GM18507 (cell line): ENCODE measurements at regions not wholly inside any gene's neighbourhood (a gene's known extent, or its start where the extent isn't known, plus 50 kb on each side); places are given as distances from the start of the nearest gene placed in this dataset.
"Not testable (repeated sequence)": the region's sequence is repeated elsewhere in the genome, so short reads cannot be mapped to it uniquely, and the experiment has no call there.

Experiments used
- DNase-seq: peaks from one replicate; pipeline ENCODE4 v3.0.0; 2011; ENCODE audit warnings: low read depth; ENCODE audit not compliant: insufficient read length; ENCODE audit errors: extremely low spot score
- FAIRE-seq: peaks from 2 replicates; lab custom pipeline; 2011; peaks lifted over from hg19 to GRCh38; lab: Jason Lieb, UNC

DNA sequence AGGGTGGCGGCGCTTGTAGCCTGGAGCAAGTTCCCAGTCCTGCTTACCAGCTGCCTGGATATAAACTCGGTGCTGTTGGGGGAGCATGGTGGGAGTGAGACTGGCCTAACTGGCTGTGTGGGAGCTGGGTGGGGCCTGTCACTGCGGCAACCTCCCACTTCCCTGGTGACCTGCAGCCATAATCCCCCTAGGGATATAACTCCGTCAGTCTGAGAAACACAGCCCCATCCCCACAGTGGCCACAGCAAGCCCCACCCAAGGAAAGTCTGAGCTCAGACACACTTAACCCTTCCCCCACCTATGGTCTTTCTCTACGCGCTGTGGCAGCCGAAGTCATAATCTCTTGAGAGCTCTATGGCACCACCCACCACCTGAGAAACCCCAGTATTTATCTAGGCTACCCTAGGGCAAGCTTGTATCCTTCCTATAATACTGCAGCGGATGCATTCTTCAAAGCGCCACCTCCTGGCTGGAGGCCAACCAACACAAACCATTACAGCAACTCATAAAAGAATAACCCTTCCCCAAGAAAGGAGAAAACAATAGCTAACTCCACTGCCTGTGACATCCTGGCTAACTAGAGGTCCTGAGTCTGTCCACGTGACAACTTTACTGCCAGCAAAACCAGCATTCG lies 57.4 kb downstream of the ZNF648 start:
- FAIRE-seq (no peak), DNase-seq (no peak)

DNA sequence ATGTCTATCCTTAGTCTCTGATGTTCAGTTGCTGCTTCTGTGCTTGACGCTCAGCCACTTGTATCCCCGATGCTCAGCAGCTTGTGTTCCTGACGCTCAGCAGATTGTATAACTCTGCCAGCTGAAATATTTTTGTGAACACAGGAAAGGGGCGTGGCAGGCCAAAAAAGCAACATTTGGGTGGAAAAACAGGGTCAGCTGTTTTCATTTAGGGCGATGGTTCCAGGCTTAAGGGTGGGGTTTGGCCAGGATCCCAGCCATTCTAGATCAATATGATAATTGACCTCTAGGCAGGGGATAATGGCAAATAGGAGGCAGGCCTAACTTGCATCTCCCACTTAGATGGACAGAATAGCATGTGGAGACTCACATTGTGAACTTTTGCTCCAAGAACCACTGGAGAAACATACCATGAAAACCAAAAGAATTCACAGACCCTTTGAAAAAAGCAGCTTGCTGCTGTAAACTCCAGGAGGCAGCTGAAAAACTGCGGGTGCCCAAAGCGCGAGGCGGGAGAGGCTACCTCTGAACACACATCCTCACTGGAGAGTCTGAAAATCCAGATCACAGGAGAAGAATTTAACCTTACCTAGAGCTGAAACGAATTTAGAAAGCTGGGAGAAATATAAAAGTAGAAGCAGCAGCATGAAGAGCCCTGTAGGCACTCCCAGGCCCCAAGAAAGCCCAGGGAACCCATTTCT lies 58.3 kb downstream of the ZNF648 start:
- no peak for FAIRE-seq
- no peak for DNase-seq

DNA sequence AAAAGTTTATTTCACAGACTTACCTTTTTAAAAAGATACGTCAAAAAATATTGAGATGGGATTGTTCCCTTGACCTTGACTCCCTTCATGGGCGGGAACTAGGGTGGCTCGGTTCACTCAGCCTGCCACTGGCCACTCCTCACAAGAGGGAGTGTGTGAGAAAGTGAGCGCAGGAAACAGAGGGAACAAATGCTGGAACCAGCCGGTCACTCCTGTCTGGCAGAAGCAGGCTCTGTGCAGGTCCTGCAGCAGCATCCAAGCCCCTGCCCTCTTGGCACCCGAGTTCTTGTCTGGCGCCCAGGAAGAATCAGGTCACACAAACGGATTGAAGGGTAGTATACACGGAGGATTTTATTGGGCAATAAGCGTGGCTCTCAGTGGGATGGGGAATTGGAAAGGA lies 58.9 kb downstream of the ZNF648 start:
- FAIRE-seq (no peak), DNase-seq (no peak)

DNA sequence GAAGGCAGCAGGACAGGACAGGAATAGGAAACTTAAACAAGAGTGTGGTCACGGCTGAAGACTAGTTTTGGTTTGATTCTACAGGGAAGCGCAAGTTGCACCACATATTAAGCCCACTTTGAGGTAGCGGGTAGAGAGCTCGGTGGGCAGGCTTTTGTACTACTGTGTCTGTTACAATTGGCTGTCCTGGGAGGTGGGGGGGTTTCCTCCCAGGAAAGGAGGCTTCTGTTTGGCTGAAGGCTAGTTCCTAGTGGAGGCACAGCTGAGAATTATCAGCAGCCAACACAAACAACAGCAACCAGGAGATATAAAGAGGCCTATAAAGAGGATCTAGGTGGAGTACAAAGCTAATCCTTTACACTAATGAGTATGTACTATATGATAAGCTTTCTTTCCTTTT lies 62.7 kb downstream of the ZNF648 start:
- FAIRE-seq (no peak), DNase-seq (no peak)

DNA sequence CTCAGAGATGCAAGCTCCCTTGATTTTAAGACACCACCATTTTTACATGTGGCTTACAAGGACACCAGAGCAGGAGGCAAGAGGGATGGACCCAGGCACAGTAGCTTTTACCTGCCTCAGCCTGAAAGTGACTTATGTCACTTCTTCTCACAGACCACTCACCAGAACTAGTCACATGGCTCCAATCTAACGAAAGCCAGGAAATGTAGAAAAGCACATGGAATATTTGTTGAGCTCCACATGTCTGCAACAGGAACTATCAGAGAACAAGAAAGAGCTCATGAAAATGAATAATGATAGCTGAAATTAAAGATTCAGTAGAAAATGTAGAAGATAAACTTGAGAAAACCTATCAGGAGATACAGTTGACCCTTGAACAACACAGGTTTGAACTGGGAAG lies 69.4 kb downstream of the ZNF648 start:
- FAIRE-seq (no peak), DNase-seq (no peak)

DNA sequence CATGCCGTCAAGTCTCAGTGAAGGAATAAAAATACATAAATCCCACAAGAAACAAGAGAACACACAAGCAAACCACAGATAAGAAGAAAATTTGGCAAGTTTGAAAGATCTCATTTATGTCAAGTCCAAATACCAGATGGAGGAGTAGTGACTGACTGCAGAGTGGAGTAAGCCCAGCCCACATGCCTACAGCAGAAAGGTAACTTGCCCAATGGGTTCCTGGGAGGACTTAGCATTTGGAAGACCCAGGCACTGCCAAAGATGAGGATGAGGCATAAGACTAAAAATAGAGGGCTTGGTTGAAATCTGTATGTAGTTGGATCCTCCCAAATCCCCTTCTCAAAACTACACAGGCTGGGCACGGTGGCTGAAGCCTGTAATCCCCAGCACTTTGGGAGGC lies 70.8 kb downstream of the ZNF648 start:
- FAIRE-seq (no peak), DNase-seq (no peak)

DNA sequence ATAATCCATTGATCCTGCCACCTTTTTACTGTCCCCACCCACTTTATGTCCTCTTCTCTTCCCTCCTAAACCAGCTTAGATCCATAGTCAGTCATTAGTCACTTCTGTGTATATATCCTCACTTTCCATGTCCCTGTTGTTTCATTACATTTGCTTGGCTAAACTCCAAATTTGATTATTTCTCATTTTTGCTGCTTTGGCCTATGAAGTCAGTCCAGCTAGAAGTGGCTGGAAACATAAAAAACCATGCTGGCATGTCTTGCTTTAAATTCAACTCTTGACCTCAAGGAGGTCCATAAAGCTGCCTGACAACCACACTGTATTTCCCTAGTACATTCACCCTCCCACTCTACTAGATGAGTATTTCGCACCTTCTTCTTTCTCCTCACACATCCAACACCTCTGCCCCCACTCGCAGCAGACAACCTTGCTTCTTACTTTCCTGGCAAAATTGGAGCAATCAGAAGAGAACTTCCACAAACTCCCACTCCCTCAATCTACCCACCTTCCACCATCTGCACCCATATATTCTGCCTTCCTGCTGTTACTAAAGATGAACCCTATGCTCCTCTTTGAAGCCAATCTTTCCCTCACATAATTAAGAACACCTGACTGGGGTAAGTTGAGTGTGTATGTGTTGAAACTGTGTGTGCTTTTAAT lies 72.1 kb downstream of the ZNF648 start:
- FAIRE-seq = no peak
- DNase-seq = no peak

DNA sequence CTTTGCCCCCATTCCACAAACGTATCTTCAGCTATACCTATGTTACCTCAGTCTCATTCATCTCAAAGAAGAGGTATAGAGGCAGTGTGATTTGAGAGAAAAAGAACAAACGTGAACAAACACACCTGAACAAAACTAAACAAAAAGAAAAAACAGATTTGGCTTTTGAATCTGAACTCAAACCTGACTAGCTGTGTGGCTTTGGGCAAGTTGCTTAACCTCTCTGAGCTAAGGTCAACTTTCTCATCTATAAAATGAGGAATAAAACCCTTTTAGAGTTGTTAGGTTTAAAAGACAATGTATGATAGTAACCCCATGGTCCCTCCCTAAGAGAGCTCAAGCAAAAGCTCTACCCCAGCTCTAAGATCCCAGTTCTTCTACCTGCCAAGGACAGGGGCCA lies 73.5 kb downstream of the ZNF648 start:
- no peak for FAIRE-seq
- no peak for DNase-seq

DNA sequence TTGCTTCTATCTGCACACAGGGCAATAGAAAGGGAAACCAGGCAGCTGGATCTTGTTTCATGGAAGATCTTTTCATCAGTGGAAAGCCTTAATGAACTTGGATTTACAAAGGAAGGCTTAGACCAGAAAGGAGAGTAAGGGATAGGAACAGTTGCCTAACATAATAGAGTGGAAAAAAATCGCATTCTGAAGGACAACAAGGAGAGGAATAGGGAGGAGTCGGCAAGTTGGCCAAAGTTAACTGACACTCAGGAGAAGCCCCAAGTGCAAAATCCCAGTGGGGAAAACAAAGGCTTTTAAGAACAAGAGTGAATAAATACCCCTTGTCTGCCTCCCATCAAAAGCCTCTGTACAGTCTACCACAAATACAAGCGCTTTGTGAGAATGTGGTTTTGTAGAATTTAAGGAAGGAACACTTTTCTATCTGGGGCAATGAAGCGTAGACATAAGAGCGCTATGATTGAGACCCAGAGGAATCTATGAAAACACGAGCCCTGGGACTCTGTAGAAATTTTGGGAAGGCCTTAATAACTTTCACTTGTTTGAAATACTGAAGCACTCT lies 74.1 kb downstream of the ZNF648 start:
- no peak for FAIRE-seq
- no peak for DNase-seq

DNA sequence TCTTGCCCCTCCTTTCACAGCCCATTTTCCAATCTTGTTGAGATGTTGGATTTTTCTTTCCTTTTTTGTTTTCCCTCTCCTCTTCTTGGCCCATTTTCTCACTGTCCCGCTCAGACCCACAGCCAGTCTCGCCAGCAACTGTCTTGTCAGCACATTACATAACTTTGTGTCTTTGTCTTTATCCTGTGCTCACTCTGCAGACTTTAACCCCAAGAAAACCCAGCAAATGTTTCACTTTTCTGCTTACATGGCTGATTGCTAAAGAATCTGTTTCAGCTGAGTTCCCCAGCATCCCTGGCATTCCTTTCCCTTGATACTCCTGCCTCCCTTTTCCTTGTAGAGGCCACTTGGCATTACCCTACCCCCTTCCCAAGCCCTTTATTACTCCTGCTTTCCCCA lies 74.6 kb downstream of the ZNF648 start:
- DNase-seq (no peak), FAIRE-seq (no peak)

DNA sequence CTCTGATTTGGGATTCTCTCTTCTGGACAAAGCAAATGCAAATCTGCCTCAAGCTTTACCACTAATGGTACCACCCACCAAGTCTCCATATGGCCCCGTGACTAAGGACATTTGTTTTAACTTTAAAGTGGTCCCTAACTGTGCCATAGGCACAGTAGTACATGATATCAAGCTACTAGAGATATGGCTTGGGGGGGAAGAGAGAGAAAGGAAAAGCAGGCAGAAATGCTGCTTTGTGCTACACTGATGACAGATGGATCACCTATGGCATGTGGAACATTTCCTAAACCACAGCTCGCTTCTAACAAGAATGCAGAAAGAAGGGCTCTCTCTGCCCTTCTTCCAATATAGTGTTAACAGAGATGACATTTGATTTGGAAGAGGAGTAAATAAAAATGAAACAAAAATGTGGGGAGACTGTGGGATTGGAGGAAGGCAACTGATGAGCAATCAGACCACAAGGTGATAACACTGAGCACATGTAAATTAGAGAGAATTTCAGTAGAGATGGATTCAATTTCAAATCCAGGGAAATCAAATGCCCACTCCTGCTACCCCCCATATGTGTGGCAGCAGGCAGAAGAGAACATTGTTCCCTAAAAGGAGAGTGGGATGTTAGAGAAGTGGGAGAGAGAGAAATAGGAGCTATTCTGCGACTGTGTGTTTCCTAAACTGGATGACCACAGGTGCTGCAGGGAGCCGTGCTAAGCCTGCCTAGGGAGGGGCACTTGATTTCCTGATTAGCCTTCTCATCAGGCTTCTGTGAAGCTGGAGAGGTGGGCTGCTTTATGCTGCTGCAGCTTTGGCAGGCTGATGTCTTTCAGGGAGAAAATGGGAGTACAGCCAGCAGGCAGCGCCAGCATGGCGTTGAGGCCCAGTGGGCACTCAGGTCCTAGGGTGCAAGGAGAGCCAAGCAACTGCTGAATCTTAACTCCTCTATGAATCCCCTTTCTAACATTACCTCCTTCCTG lies 75.3 kb downstream of the ZNF648 start:
- FAIRE-seq (no peak), DNase-seq (no peak)

DNA sequence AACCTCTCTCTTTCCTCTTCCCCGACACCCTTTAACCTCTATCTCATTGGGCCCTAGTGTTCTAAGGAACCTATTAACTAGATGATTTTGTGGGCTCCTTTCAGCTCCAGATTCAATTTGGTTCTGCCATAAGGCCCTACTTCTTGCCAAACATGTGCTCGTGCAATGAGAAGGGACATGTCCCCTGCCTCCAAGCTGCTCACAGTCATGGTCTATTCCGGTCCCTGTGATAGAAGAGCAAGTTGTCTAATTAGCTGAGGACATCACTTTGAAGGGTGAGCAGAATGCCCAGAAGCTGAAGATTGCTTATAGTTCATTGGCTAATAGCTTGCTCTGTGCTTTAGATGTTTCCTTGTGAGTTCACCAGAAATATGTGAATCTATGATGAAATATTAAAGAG lies 76.2 kb downstream of the ZNF648 start:
- no peak for DNase-seq
- no peak for FAIRE-seq

DNA sequence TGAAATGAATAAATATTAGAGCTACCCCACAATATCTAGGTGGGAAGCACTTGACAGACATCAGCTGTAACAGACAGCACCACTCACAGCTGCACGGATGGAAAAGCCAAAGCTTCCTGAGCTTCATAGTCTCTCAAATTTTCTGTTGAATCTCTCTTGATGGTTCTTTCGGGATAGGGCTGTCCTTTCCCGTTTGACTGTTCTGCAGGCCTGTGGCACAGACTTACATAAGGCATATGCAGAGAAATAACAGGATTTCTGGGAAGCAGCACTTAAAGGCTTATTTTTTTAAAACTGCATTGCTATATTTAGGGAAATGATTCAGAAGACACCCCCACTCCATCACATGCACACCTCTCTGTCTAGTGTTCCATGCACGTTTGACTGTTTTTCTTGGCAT lies 77.5 kb downstream of the ZNF648 start:
- no peak for FAIRE-seq

DNA sequence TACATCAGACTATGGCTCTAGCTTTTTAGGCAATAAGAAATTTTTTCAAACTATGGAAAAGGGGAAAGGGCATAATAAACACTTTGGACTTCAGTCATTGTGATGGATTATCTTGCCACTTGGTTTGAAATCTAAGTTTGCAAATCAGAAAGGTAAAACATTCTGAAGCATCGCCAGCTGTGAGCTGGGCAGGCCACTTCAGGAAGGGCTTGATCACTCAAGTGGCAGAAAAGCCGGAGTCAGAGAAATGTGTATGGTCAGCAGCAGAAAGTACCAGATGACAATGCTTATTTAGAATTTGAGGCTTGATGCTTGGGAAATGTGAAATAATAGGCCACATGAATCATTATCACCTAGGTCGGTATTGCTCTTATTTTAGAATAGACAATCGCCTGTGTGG lies 79.7 kb downstream of the ZNF648 start:
- FAIRE-seq (no peak), DNase-seq (no peak)

More for the DNA sequence above, 77.5 kb downstream of the ZNF648 start:
- DNase-seq = no peak

DNA sequence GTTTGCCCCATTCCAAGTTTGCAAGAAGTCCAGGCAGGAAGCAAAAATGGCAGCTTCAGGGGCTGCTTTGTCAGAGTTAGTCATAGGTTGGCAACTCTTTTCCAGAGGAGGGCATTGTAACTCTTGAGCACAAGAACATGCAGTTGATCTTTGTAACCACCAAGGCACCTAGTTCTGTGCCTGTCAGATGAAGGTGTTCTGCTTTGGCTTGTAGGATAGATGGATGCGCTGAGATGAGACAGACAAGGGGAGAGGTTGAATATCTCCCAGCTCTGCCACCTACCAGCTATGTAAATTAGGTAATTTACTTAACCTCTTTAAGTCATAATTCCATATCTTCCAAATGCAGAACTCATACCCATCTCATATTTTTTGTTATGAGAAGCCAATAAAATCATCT lies 89.3 kb downstream of the ZNF648 start:
- DNase-seq = no peak
- FAIRE-seq = no peak

DNA sequence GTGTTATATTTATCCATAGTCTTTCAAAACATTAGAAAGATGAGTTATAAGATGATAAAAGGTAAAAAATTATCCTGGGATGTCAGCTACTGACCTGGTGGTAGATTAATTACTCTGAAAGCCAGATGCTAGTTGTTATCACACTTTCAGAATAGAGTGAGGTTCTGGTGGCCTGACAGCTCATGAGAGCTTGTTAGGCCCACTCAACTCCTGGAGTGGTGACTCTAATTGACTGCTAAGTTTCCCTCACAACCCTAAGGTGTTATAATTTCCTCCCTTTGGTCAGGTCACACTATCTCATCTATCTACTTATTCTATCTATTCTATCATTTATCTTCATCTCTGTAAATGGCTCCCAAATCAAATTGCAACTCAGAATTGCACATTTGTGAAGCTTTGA lies 90.1 kb downstream of the ZNF648 start:
- FAIRE-seq = no peak
- DNase-seq = no peak

DNA sequence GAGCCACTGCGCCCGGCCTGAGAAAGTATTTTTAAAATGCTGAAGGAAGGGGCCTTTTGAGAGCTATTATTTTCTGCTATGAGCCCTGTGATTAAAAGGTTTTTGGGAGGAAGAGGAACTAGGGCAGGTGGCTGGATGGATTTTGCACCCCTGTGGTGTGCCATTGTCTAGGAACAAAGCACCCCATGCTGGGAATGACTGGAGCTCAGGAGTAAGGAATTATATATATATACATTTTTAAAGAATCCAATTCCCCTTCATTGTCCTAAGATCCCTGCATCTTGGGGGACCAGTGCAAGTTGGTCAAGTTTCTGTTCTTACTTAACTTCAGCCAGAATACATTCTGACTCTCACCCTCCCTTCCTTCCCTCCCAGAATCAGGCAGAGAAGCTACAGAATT lies 91.6 kb downstream of the ZNF648 start:
- DNase-seq (no peak), FAIRE-seq (no peak)

DNA sequence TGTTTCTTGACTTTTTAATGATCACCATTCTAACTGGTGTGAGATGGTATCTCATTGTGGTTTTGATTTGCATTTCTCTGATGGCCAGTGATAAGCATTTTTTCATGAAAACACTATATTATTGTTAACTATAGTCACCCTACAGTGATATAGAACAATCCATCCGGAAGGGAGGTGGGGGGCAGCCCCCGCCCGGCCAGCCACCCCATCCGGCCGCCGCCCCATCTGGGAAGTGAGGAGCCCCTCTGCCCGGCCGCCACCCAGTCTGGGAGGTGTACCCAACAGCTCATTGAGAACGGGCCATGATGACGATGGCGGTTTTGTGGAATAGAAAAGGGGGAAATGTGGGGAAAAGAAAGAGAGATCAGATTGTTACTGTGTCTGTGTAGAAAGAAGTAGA lies 106.8 kb downstream of the ZNF648 start:
- DNase-seq, FAIRE-seq: not testable (repeated sequence)

DNA sequence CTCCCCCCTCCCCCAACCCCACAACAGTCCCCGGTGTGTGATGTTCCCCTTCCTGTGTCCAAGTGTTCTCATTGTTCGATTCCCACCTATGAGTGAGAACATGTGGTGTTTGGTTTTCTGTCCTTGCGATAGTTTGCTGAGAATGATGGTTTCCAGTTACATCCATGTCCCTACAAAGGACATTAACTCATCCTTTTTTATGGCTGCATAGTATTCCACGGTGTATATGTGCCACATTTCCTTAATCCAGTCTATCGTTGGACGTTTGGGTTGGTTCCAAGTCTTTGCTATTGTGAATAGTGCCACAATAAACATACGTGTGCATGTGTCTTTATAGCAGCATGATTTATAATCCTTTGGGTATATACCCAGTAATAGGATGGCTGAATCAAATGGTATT lies 107.3 kb downstream of the ZNF648 start:
- FAIRE-seq, DNase-seq: not testable (repeated sequence)

DNA sequence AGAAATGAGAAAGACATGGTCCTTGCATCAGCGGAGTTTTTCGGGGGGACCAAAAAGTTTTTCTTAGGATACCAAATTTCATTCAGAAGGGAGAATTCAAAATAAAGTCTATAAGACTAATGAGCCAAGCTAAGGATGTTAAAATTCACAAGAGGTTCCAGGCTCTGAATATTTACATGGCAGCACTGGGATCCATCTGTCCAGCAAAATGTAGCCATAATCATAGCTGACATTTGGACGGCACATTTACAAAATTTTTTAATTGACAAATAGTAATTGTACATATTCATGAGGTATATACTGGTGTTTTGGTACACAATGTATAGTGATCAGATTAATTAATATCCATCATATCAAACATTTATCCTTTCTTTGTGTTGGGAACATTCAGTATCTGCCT lies 107.9 kb downstream of the ZNF648 start:
- FAIRE-seq (no peak), DNase-seq (no peak)
